GM23248 (cell line): ENCODE measurements at regions not wholly inside any gene's neighbourhood (a gene's known extent, or its start where the extent isn't known, plus 50 kb on each side); places are given as distances from the start of the nearest gene placed in this dataset.

Source experiments
- EZH2 ChIP-seq: fragments of 200-600 bp; sonication (generic); IDR thresholded peaks from 2 replicates; pipeline ENCODE4 v1.6.1; 2018; ENCODE audit warnings: antibody characterized with exemption, mild to moderate bottlenecking; ENCODE audit not compliant: insufficient read depth, poor library complexity, severe bottlenecking
- EZH2phosphoT487 ChIP-seq: fragments of 200-600 bp; sonication (generic); IDR thresholded peaks from 2 replicates; pipeline ENCODE4 v1.6.1; 2018; ENCODE audit warnings: antibody characterized with exemption, moderate library complexity, mild to moderate bottlenecking, low read depth; ENCODE audit not compliant: insufficient read depth

DNA sequence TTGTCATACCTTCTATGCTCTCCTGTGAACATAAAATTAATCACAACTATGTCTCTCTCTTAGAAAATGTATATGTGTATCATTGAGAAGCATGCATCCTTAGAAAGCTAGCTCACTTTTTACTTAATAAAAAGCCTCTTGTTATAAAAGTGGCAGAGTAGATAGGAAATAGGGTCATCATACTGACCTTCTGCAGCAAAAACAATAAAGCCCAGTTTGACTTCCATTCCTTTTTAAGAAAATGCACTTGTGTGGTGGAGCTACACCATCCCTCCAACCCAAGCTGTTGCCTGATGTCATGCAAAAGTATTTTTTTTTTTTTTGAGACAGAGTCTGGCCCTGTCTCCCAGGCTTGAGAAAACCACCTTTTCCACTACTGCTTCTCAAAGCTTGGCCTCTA, 393.3 kb downstream of the LIG4 start:
- TF ChIP-seq EZH2 (no peak), EZH2phosphoT487 (no peak)
